ENCODE measurements at regions not wholly inside any gene's neighbourhood (a gene's known extent, or its start where the extent isn't known, plus 50 kb on each side); places are given as distances from the start of the nearest gene placed in this dataset.

- intact Hi-C loops (cut with DNase I; ENCODE audit: low total_unique reads), result no loop called here
- H3K9me3 ChIP-seq, result peaks cover 15 to 18% of the 10 kb centered on the region in 2 donors
- H3K27ac ChIP-seq, result no peak overlapping the region
- H3K27me3 ChIP-seq, result peaks cover 0 to 4% of the 10 kb centered on the region in 2 donors
- H3K4me1 ChIP-seq, result no peaks in the 10 kb centered on the region
- TF ChIP-seq POLR2A (IDR thresholded peaks at IDR 0.05), result no peak
- no peak for TF ChIP-seq POLR2AphosphoS5 (IDR thresholded peaks at IDR 0.05)
- no peak for TF ChIP-seq CTCF (IDR thresholded peaks at IDR 0.05)
- H3K36me3 ChIP-seq, result no peaks in the 10 kb centered on the region
- H3K4me3 ChIP-seq, result no peak overlapping the region
- no peak for DNase-seq (ENCODE audit: low spot score in 2 of 2)
Observed at GRCh38 chr7:98548971-98549370, 68.1 kb upstream of the NPTX2 start.

GRCh38 chr7:98548370-98548769 lies 68.7 kb upstream of the NPTX2 start:
- H3K9me3 ChIP-seq, result peaks cover 15 to 18% of the 10 kb centered on the region in 2 donors
- no peak for TF ChIP-seq CTCF (IDR thresholded peaks at IDR 0.05)
- TF ChIP-seq POLR2AphosphoS5 (IDR thresholded peaks at IDR 0.05), result no peak
- TF ChIP-seq POLR2A (IDR thresholded peaks at IDR 0.05), result no peak
- no peak overlapping the region for H3K27ac ChIP-seq
- no peak for DNase-seq (ENCODE audit: low spot score in 2 of 2)
- no peak overlapping the region for H3K4me3 ChIP-seq
- H3K36me3 ChIP-seq, result no peaks in the 10 kb centered on the region
- intact Hi-C loops (cut with DNase I; ENCODE audit: low total_unique reads), result no loop called here
- peaks cover 0 to 4% of the 10 kb centered on the region in 2 donors for H3K27me3 ChIP-seq
- no peaks in the 10 kb centered on the region for H3K4me1 ChIP-seq

GRCh38 chr7:98541101-98541500 lies 76.0 kb upstream of the NPTX2 start:
- TF ChIP-seq CTCF (IDR thresholded peaks at IDR 0.05) (no peak), POLR2AphosphoS5 (IDR thresholded peaks at IDR 0.05) (no peak), POLR2A (IDR thresholded peaks at IDR 0.05) (no peak)
- Histone ChIP-seq H3K36me3 (no peaks in the 10 kb centered on the region), H3K27me3 (peaks cover 0 to 8% of the 10 kb centered on the region in 2 donors), H3K27ac (no peak overlapping the region), H3K4me3 (no peak overlapping the region), H3K9me3 (peaks cover 3 to 7% of the 10 kb centered on the region in 2 donors), H3K4me1 (no peaks in the 10 kb centered on the region)
- intact Hi-C loops (cut with DNase I; ENCODE audit: low total_unique reads), result no loop called here
- DNase-seq (ENCODE audit: low spot score in 2 of 2), result no peak

GRCh38 chr7:98539865-98540264 lies 77.2 kb upstream of the NPTX2 start:
- TF ChIP-seq POLR2A (IDR thresholded peaks at IDR 0.05) (no peak), POLR2AphosphoS5 (IDR thresholded peaks at IDR 0.05) (no peak), CTCF (IDR thresholded peaks at IDR 0.05) (no peak)
- H3K27ac ChIP-seq, result no peak overlapping the region
- peaks cover 3 to 7% of the 10 kb centered on the region in 2 donors for H3K9me3 ChIP-seq
- intact Hi-C loops (cut with DNase I; ENCODE audit: low total_unique reads), result no loop called here
- no peak overlapping the region for H3K4me3 ChIP-seq
- no peaks in the 10 kb centered on the region for H3K4me1 ChIP-seq
- peaks cover 0 to 7% of the 10 kb centered on the region in 2 donors for H3K27me3 ChIP-seq
- no peak for DNase-seq (ENCODE audit: low spot score in 2 of 2)
- H3K36me3 ChIP-seq, result no peaks in the 10 kb centered on the region

- Histone ChIP-seq H3K36me3 (no peaks in the 10 kb centered on the region), H3K27ac (no peak overlapping the region), H3K9me3 (peaks cover 7 to 17% of the 10 kb centered on the region in 2 donors), H3K27me3 (no peaks in the 10 kb centered on the region), H3K4me1 (no peaks in the 10 kb centered on the region), H3K4me3 (no peak overlapping the region)
- no peak for DNase-seq (ENCODE audit: low spot score in 2 of 2)
- no peak for TF ChIP-seq POLR2AphosphoS5 (IDR thresholded peaks at IDR 0.05)
- TF ChIP-seq CTCF (IDR thresholded peaks at IDR 0.05), result no peak
- no peak for TF ChIP-seq POLR2A (IDR thresholded peaks at IDR 0.05)
- intact Hi-C loops (cut with DNase I; ENCODE audit: low total_unique reads), result no loop called here
Observed at GRCh38 chr7:98536803-98537202, 80.3 kb upstream of the NPTX2 start.
